ENCODE measurements at regions not wholly inside any gene's neighbourhood (a gene's known extent, or its start where the extent isn't known, plus 50 kb on each side); places are given as distances from the start of the nearest gene placed in this dataset.

GRCh38 chr3:132787616-132788300 lies 65.5 kb upstream of the NPHP3 start:
- no peak for TF ChIP-seq CTCF (IDR thresholded peaks at IDR 0.05; ENCODE audit: low read depth, low read length)
- no peak for TF ChIP-seq POLR2A (IDR thresholded peaks at IDR 0.05; ENCODE audit: extremely low read depth, insufficient read length)
- no peak for TF ChIP-seq MYC (IDR thresholded peaks at IDR 0.05; ENCODE audit: low read depth, low read length)
